Adrenal gland (tissue), 9 donors: ENCODE measurements at regions not wholly inside any gene's neighbourhood (a gene's known extent, or its start where the extent isn't known, plus 50 kb on each side); places are given as distances from the start of the nearest gene placed in this dataset.
A peak's percentile ranks its signal among the peaks of the same experiment; 100 is the strongest.

Experiments used
- DNase-seq, 7 donors: peaks; one replicate each; pipeline ENCODE4 v3.0.0-alpha.2; 2019 to 2020
- H3K27ac ChIP-seq, 5 donors: fragments of 200-600 bp; sonication (generic) in 4 of 5; 1 replicate in 3 of 5; 2 replicates in 2 of 5; pipeline versions ENCODE4 v1.5.1 to v1.8.0; 2016 to 2020; ENCODE audit warnings: mild to moderate bottlenecking in 1 of 5
- H3K27me3 ChIP-seq: fragments of 200-600 bp; 2 replicates; pipeline ENCODE4 v1.8.0; 2021
- H3K36me3 ChIP-seq, 2 donors: fragments of 200-600 bp; replicated peaks in 1 of 2; 1 replicate in 1 of 2; 2 replicates in 1 of 2; pipeline versions ENCODE4 v1.5.1 to v1.8.0; 2018 to 2022
- H3K4me1 ChIP-seq, 2 donors: fragments of 200-600 bp; replicated peaks in 1 of 2; 1 replicate in 1 of 2; 2 replicates in 1 of 2; pipeline versions ENCODE4 v1.5.1 to v1.8.0; 2018 to 2021
- H3K4me3 ChIP-seq, 4 donors: fragments of 200-600 bp; sonication (generic) in 3 of 4; one replicate each; pipeline ENCODE4 v1.5.1; 2016 to 2018
- H3K9me3 ChIP-seq, 3 donors: fragments of 200-600 bp; sonication (generic) in 1 of 3; replicated peaks in 1 of 3; 1 replicate in 2 of 3; 2 replicates in 1 of 3; pipeline versions ENCODE4 v1.5.1 to v1.8.0; 2016 to 2021
- POLR2A ChIP-seq, 2 donors: fragments of 450-650 bp; IDR thresholded peaks; one replicate each; pipeline ENCODE4 v1.6.1; 2017; ENCODE audit warnings: antibody characterized with exemption in 2 of 2, mild to moderate bottlenecking in 2 of 2, moderate library complexity in 1 of 2
- WGBS, 4 donors: extraction: QIAGEN DNeasy Blood & Tissue Kit in 2 of 4; methylation state at CpG; one replicate each; pipeline versions ENCODE4 v1.1.5 to v1.1.7; 2013 to 2017; 5-methylcytosine and 5-hydroxymethylcytosine counted together
- intact Hi-C, 2 donors: fragments of 100-400 bp; cut with DNase I; formaldehyde crosslinking; loops; one replicate each; pipeline versions ENCODE4 v1.14.1 to v1.15.0; 2022 to 2023
- TF ChIP-seq, protein P1 (sequence below), 6 experiments: fragments of 450-650 bp in 4 of 6; fragments of 200-600 bp in 2 of 6; sonication (generic) in 1 of 6; IDR thresholded peaks; 1 replicate in 5 of 6; 2 replicates in 1 of 6; pipeline versions ENCODE4 v1.5.1 to v1.8.0; 2016 to 2021; ENCODE audit warnings: antibody characterized with exemption in 6 of 6, mild to moderate bottlenecking in 2 of 6, moderate library complexity in 1 of 6
- donor health status: healthy with polysubstance abuse.
- donor health status: Bipolar disorder and iron deficiency.
- donor health status: DM: yes; HTN: yes; CAD: no.
- donor health status: DM: no; HTN: no; CAD: no.
- donor health status: DM: no; HTN: no; CAD: no.

DNA sequence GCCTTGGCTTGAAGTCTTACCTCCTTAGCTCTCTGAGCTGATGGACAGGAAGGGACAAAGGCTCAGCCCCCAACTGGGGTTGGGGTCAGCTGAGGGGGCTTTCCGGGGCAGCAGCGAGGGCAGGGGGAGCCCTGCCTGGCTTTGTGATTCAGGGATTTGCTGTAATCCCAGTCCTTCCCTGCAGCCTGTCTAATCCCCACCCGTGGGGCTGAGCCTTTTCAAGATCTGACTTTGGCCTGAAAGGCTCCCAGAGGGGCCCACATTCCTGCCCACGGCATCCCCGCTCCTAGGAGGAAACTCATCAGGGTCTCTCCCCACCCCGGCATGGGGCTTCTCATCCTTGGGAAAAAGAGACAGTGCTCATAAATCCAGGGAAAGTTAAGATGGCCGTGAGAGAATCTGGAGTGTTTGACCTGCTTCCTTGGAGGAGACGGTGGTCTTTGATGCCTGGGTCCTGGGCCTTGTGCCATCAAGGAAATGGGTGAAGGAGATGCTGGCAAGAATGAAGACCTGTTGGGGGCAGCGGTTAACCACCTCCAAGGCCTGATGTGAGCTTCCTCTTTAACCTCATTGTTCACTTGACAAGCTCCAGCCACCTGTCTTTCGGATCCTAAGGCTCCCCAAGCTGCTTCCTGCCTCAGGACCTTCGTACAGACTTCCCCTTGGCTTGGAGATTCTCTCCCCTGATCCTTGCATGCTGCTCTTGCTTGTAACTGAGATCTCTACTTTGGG is 83.1 kb upstream of the WNT4 start:
- no peak overlapping the region for H3K27ac ChIP-seq
- no peaks in the 10 kb centered on the region for H3K36me3 ChIP-seq
- DNase-seq = no peak
- TF ChIP-seq, protein P1, sequence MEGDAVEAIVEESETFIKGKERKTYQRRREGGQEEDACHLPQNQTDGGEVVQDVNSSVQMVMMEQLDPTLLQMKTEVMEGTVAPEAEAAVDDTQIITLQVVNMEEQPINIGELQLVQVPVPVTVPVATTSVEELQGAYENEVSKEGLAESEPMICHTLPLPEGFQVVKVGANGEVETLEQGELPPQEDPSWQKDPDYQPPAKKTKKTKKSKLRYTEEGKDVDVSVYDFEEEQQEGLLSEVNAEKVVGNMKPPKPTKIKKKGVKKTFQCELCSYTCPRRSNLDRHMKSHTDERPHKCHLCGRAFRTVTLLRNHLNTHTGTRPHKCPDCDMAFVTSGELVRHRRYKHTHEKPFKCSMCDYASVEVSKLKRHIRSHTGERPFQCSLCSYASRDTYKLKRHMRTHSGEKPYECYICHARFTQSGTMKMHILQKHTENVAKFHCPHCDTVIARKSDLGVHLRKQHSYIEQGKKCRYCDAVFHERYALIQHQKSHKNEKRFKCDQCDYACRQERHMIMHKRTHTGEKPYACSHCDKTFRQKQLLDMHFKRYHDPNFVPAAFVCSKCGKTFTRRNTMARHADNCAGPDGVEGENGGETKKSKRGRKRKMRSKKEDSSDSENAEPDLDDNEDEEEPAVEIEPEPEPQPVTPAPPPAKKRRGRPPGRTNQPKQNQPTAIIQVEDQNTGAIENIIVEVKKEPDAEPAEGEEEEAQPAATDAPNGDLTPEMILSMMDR (IDR thresholded peaks at IDR 0.05) = no peak
- TF ChIP-seq POLR2A (IDR thresholded peaks at IDR 0.05) = no peak
- H3K4me1 ChIP-seq = peaks cover 0 to 5% of the 10 kb centered on the region in 2 donors
- H3K4me3 ChIP-seq = no peak overlapping the region
- 66 to 81% (median 80%) methylated on average over 7 to 11 of the region's 11 CpGs for WGBS, 4 donors
- H3K27me3 ChIP-seq = no peaks in the 10 kb centered on the region
- intact Hi-C loops = no loop called here
- H3K9me3 ChIP-seq = no peaks in the 10 kb centered on the region

DNA sequence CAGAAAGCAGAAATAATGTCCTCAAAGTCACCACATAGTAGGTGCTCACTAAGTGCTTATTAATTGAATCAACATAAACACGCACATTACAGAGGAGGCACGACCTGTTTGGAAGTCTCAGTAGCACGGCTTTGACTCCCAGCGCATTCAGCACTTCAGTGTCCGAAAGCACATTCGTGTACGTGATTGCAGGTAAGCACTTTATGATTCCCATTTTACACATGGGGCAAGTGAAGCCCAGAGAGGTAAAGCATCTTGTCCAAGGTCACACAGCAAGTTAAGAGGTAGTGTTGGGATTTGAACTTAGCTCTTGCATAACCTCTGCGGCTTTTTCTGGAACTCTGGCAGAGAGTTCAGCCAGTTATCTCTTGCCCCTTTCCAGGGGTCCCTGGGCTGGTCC is 85.2 kb upstream of the WNT4 start:
- WGBS, 4 donors = 91 to 95% (median 93%) methylated on average over 8 of the region's 8 CpGs
- intact Hi-C loops = no loop called here
- H3K4me1 ChIP-seq = peaks cover 0 to 5% of the 10 kb centered on the region in 2 donors
- H3K9me3 ChIP-seq = no peaks in the 10 kb centered on the region
- H3K4me3 ChIP-seq = no peak overlapping the region
- DNase-seq = no peak
- H3K27me3 ChIP-seq = no peaks in the 10 kb centered on the region
- no peaks in the 10 kb centered on the region for H3K36me3 ChIP-seq
- no peak overlapping the region for H3K27ac ChIP-seq
- TF ChIP-seq, protein P1 (IDR thresholded peaks at IDR 0.05) = no peak
- no peak for TF ChIP-seq POLR2A (IDR thresholded peaks at IDR 0.05)

DNA sequence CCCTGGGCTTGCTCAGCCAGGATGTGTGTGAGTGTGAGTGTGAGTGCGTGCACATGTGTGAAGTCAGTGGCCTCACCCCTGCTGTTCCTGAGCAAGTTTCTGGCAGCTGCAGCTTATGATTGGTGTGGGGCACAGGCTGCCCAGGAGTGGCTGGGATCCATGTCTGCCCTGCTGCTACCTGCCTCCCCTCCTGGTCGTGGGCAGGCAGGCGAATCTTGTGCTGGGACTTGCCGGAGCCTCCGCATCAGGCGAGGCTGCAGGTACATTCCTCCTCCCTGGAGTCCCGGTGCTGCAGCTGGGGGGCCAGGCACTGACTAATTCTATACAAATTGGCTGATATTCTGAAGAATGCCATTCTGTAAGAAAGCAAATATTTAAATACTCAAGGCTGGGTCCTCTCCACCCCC is 85.6 kb upstream of the WNT4 start:
- no peaks in the 10 kb centered on the region for H3K9me3 ChIP-seq
- H3K4me3 ChIP-seq = no peak overlapping the region
- H3K27me3 ChIP-seq = no peaks in the 10 kb centered on the region
- DNase-seq = no peak
- no peak for TF ChIP-seq POLR2A (IDR thresholded peaks at IDR 0.05)
- TF ChIP-seq, protein P1 (IDR thresholded peaks at IDR 0.05) = no peak
- no peaks in the 10 kb centered on the region for H3K36me3 ChIP-seq
- intact Hi-C loops = no loop called here
- H3K27ac ChIP-seq = no peak overlapping the region
- peaks cover 0 to 5% of the 10 kb centered on the region in 2 donors for H3K4me1 ChIP-seq
- WGBS, 4 donors = 78 to 84% (median 83%) methylated on average over 6 to 7 of the region's 7 CpGs

DNA sequence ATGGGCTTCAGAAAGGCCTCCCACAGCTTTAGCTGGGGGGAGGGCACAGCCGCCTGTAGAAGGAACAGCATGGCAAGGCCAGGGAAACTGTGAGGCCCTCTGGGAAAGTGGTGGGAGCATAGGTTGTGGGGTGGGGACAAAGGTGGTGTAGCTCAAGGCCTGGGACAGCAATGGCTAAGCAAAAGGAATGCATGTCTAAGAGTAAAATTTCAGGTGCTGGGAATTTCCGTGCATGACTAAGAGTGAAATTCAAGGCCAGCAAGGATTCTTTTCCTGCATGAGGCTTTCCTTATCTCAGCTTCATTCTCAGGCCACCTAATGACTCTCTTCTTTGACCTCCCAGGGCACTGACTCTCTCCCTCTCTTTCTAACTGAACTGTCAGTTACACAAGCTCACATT is 86.5 kb upstream of the WNT4 start:
- 51 to 74% (median 57%) methylated on average over 2 of the region's 2 CpGs for WGBS, 4 donors
- Histone ChIP-seq H3K4me3 (no peak overlapping the region), H3K27me3 (no peaks in the 10 kb centered on the region), H3K4me1 (peaks cover 0 to 5% of the 10 kb centered on the region in 2 donors), H3K9me3 (no peaks in the 10 kb centered on the region), H3K27ac (peak overlapping the region in 1 of 5 donors; percentile 73), H3K36me3 (no peaks in the 10 kb centered on the region)
- no peak for TF ChIP-seq POLR2A (IDR thresholded peaks at IDR 0.05)
- TF ChIP-seq, protein P1 (IDR thresholded peaks at IDR 0.05) = no peak
- peak in 6 of 7 donors; percentile 32 to 62 (median 48) for DNase-seq
- intact Hi-C loops = no loop called here
